GM12865 (cell line): ENCODE measurements at regions not wholly inside any gene's neighbourhood (a gene's known extent, or its start where the extent isn't known, plus 50 kb on each side); places are given as distances from the start of the nearest gene placed in this dataset.

Experiments
- DNase-seq: peaks from one replicate; pipeline ENCODE4 v3.0.0; 2010; ENCODE audit warnings: low read depth
- H3K4me3 ChIP-seq: 2 replicates; pipeline ENCODE4 v1.5.1; 2011; ENCODE audit warnings: mild to moderate bottlenecking, low read depth, low read length, control low read depth
- CTCF ChIP-seq: IDR thresholded peaks from 2 replicates; pipeline ENCODE4 v1.5.1; 2011; ENCODE audit warnings: low read length, control low read depth, low read depth, inconsistent platforms; ENCODE audit not compliant: insufficient read depth; ENCODE audit errors: missing control alignments

GRCh38 chrX:39214387-39215126 is 413.3 kb downstream of the MID1IP1 start:
- no peak overlapping the region for H3K4me3 ChIP-seq
- no peak for TF ChIP-seq CTCF
- no peak for DNase-seq

- no peak overlapping the region for H3K4me3 ChIP-seq
- TF ChIP-seq CTCF, result no peak
- DNase-seq, result no peak
These were observed 419.7 kb downstream of the MID1IP1 start for GRCh38 chrX:39220952-39221351.

DNA sequence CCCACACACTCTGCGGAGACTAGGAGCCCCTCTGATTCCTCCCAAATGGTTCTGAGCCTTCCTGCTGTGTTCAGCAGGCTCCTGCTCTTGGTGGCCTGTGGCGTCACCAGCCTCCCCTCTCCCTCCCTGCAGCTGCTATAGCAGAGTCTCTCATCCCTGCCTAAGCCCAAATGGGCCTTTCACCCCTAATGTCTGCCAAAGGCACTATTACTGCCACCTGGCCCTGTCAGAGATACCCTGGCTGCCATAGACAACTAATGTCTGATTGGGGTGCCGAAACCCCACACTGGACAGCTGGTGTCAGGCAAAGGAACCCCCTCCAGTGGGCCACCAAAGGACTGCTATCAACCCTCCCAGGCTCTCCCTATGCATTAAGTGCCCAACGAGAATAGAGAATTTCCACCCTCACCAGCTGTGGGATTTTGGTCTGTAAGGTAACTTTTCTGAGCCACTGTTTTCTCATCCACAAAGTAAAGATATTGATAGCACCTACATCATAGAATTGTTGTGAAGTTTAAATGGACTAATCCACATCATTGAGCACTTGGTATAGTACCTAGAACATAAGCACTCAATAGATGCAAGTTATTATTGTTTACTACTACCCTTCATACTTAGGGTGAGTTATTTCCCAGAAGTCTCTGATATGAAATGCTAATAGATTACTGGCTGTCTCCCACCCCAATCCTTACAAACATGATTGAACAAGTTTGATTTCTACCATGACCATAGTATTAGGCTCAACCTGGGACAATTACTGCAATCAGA is 421.3 kb downstream of the MID1IP1 start:
- DNase-seq, result no peak
- no peak for TF ChIP-seq CTCF
- H3K4me3 ChIP-seq, result no peak overlapping the region

- no peak for DNase-seq
- no peak for TF ChIP-seq CTCF
These were observed 425.0 kb downstream of the MID1IP1 start for GRCh38 chrX:39226251-39226650.

DNA sequence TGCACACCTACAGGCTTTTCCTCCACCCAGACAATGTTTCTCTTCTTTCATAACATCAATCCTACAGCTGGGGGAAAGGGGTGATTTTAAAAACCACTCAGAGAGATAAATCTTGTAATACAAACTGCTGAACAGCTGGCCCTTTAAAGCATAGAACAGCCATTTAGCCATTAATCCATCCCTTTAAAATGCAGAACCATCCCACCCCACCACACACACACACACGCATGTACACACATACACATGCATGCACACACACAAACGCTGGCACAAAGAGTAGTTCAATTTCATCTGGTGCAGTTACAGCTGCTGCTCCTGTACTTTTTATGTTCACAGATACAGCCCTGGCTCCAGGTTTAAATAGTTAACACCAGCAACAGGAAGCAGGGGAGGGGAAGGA is 426.1 kb downstream of the MID1IP1 start:
- no peak overlapping the region for H3K4me3 ChIP-seq
- DNase-seq, result no peak
- no peak for TF ChIP-seq CTCF

More at GRCh38 chrX:39226251-39226650, 425.0 kb downstream of the MID1IP1 start:
- H3K4me3 ChIP-seq, result no peak overlapping the region

DNA sequence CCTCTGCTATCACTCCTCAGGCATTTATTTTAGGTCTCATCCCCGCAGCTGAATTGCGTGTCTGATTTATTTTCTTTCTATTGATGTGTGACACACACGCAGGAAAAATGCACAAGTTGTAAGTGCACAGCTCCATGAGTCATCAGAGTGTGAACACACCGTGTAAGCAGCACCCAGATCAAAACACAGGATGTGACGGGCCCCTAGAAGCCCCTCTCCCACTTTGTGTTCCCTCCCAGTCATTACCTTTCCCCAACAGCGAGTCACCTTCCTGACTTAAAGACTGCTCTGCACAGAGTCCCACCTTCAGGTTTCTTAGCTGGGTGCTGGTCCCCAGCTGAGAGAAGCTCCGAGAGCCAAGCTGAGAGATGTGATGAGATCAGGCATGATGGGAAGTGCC is 436.7 kb downstream of the MID1IP1 start:
- DNase-seq, result no peak
- H3K4me3 ChIP-seq, result no peak overlapping the region
- TF ChIP-seq CTCF, result no peak

DNA sequence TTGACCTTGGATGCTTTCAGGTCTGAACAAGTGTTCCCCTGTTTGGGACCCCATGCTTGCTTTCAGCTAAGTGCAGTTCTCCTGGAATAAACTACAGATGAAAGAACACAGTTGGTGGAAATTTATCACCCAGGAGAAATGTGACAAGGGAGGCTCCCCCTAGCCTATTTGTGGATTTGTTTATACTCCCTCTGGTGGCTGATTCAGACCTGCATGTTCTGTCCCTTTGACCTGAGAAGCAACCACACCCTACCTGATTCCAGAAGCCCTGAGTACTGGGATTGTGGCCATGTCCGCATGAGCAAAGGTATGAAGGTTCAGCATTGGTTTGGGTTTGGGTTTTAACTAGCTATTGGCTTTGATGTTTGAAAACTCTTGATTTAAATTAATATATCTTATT is 440.9 kb downstream of the MID1IP1 start:
- H3K4me3 ChIP-seq, result no peak overlapping the region
- peak; percentile 55 for DNase-seq
- peak; percentile 46 for TF ChIP-seq CTCF
